Middle frontal gyrus (tissue), 1 donor: ENCODE measurements at regions not wholly inside any gene's neighbourhood (a gene's known extent, or its start where the extent isn't known, plus 50 kb on each side); places are given as distances from the start of the nearest gene placed in this dataset.
"Not testable (repeated sequence)": the region's sequence is repeated elsewhere in the genome, so short reads cannot be mapped to it uniquely, and the experiment has no call there.

ENCODE experiments used
- DNase-seq: peaks from one replicate; pipeline ENCODE4 v3.0.0-alpha.2; 2015; ENCODE audit warnings: low spot score; ENCODE audit errors: extremely low spot score

DNA sequence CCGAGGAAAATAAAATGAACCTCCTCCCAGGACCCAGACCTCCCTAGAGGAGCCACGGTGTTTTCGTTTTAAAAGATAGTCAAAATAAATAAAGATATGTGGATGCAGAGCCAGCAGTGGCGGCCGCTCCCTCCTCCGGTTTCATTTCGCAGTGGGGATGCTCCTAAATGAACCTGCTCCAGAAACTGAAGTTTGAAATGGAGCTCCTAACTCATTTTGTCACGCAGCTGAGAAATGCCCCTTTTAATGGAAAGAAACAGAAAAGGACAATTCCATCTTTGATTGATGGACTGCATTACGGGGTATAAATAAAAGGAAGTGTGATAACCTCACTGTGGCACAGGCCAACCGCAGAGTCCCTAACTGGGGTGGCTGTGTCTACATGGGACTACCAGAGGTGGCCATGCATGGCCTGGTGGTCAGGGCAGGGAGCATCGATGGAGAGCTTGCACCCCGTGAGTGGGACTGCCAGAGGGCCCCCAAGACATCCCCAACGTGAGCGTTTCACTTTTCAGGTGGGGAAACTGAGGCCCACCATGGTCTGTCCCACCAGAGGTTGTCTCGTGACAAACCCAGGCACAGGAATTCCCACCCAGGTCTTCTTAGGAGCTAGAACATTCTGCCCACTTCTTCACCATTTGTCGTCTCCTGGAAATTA, 426.6 kb downstream of the BRD1 start:
- no peak for DNase-seq

DNA sequence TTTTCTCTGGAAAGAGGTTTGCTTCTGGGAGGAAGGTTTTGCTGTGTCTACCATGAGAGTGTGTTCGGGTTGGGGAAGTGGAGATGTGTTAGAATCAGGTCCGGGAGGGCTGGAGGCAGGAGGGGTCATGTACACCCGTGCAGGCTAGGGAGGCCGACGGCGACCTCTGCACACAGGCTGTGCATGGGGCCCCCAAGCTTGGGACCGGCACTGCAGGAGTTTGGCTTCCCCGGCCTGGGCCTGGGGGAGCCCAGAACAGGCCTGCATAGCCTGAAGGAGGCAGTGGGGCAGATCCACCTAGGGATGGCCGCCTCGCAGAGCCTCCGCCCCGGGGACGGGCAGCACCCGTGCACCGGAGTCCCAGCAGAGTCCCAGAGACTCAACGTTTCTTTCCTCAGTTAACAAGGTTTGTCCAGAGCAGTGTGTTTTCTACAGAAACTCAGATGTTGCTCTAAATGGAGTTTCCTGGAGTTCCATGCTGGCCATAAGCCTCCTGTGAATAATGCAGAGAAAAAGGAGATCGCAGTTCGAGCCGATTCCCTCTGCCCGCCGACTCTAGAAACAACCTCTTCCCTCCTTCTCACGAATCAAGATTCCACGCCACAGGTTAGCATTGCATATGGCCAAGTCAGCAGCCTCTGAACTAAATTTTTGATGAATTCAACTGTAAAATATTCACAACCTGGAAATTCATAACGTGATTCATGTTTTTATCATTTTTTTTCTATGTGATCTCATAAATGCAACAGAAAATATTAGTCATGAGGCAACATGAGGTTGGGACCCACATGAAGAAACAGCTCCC, 427.3 kb downstream of the BRD1 start:
- DNase-seq = no peak

DNA sequence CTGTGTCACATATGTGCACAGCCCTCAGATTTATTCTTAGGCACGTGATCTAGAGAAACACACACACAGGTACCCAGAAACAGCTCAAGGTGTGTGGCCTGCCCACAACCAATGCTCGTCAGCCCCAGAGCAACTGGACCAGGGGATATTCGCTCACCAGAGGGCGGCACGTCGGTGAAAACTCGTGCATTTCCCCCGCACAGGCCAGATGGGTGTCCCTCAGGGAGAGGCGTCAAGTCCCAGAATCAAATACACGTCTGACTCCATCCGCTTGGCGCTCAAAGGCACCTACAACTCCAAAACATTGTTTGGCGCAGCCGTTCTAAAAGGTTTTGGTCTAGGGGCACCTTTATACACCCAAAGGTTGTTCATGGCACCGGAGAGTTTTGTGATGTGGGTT, 429.0 kb downstream of the BRD1 start:
- no peak for DNase-seq

DNA sequence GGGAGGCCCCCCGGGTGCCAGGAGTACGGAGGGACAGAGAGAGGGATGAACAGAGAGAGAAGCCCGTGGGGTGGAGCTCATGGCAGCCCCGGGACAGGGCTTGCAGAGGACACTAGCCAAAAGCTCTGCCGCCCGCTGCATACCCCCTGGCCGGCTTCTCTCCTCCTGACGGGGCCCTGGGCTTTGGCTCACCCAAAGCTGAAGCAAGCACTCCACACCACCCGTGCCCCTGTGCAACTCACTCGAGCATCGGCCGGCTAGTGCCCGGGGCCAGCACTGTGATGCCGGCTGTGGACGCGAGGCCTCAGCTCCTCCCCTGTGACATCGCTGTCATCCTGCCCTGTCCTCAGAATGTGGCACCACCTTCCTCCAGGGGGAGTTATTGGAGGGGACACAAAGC, 429.6 kb downstream of the BRD1 start:
- no peak for DNase-seq

DNA sequence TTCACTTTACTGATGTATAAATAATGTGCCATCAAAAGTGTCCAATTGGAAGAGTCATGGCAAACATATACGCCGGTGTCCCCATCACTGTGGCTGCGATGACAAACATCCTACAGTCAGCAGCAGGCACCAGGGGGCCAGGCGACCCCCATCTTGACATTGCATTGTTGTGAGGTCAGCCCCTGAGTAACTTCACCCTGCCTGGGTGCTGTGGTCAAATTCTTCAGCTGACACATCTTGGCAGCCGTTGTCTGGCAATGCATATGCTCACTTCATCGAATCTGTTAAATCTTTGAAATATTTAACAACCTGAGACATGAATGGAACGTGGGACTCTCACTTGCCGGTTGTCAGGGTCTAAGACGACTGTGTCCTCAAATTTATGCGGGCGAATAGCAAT, 430.9 kb downstream of the BRD1 start:
- DNase-seq = no peak

DNA sequence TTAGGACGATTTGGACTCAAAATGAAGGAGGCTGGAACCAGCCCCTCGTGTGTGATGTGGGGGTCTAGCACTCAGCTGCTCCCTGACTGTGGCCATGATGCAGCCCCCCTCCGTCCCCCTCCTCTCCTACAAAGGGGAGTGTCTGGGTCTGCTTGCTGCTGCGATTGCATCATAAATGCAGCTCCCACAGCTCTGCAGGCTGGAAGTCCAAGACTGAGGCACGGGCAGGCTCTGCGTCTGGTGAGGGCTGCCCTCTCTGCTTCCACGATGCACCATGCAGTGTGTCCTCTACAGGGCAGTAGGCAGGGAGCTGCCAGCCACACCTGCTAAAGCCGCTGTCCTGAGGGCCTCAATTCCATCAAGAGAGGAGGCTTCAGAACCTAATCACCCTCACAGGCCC, 432.1 kb downstream of the BRD1 start:
- DNase-seq = no peak

DNA sequence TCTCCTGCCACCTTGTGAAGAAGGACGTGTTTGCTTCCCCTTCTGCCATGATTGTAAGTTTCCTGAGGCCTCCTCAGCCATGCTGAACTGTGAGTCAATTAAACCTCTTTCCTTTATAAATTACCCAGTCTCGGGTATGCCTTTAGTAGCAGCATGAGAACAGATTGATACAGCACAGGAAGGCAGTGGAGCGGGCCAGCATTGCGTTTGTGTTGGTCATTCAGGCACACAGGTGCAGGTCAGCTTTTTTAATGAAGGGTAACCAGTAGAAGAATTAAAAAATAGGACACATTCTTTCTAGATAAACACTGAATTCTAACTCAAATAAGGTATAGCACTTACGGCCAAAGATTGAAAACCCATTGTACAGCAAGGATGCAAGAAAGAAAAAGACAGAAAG, 432.6 kb downstream of the BRD1 start:
- DNase-seq = not testable (repeated sequence)

DNA sequence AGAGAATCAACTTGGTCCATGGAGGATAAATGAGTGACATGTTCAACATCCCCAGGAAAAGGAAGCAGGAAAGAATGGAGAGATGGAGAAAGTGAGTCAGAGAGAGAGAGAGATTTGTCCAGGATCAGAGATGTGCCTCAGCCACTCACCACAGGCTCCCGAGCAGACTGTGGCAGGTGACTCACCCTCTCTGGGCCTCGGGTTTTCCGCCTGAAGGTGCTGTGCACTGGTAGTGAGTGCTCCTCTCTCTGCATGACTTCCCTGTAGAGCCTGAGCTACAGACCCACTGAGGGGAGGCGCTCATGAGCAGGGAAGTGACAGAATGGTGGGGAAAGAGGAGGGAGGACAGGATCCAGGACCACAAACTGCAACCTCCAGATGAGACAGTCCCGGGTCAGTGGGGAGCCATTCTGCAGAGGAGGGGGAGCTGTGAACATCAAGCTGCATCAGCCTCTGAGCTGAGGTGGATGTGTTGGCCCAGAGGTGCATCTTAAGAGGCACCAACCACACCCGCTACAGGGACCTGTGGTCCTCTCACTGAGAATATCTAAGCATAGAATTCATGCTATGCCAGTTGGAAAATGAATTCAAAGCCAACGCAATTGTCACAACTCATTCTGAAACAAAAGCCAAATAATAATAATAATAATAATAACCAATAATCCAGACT, 433.4 kb downstream of the BRD1 start:
- no peak for DNase-seq

DNA sequence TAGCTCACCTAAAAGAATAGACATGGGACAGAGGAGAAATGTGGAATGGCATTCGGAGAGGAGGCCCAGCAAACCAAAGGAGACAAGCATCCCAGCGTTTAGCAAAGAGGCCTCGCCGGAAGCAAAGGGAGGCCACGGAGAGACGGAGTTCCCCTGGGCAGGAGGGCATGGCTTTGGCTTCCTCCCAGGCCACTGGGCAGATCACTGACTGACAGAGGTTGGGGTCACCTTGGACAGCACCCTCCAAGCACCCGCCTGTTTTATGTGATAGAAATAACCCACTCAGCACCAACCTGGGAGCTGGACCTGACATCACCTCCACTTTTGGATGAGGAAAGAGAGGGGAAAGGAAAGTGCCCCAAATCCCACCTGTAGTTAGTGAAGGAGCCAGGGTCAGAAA, 434.1 kb downstream of the BRD1 start:
- no peak for DNase-seq

DNA sequence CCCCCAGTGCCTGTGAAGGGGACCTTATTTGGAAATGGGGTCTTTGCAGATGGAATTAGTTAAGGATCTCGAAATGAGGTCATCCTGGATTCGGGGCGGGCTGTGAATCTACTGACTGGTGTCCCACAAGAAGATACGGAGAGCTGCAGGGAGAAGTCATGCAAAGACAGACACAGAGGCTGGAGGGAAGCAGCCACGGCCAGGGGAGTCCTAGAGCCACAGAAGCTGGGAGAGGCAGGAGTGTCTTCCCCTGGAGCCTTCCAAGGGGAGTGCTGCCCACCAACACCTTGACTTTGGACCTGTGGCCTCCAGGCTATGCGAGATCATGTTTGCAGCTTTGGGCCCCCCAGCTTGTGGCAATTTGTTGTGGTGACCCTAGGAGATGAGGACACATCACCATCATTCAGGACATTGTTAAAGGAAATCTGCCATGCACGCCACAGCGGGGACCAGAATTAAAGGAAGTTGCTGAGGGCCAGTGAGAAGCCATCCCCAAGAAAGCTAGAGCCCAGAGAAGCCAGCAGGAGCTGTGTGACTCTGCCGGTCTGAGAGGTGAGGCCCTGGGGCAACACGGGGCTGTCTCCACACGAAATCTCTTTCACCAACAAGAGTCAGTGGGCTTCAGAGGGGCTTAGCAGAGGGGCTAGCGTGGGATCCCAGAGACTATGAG, 434.7 kb downstream of the BRD1 start:
- no peak for DNase-seq

DNA sequence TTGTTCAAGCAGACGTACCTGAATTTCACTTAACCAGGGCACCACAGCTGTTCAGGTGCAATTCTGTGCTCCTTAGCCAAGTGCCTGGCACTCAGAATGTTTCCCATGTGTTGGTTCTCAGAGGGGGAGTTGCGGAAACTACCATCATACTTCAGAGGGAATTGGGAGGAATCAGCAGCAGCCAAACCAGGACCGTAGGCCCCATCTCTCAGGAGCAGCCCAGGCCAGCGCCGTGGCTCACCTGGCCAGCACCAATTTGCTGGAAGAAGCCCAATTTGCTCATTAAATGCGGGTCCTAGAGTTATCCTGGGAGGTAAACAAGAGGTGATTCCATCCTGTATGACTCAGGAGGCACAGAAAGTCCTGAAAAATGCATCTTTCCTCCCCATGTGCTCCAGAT, 435.4 kb downstream of the BRD1 start:
- DNase-seq = no peak

DNA sequence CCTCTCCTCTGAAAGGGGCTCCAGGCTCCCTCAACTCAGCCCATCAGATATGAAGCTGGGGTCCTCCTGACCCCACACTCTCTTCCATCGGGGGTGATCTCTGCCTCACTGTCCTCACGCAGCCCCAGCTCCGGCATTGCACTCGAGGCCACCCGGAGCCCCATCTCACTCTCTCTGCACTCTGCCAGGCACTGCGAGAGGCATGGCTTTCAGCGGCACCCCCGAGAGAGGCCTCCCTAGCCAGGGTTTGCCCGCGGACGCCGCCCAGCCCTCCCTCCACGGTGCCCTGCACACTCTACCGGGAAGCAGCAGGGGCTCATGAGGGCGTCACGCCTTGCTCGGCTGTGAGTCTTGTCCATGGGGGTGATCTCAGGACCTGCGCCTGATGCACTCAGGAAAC, 436.2 kb downstream of the BRD1 start:
- DNase-seq = no peak

DNA sequence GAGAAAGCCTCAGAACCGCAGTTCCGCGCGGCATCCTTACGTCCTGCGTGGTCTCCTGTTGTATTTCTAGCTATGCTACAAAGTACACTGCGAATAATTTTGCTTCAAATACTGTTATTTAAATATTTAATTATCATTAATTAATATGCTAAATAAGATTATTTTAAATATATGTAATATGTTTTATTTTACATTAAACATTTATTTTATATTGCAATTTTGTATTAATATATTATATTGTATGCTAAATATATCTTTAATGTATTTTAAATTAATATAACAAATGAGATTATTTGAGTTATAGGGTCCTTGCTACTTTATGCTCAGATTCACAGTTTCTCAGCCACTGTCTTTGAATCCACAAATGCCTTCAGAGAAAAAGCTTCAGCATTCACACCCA, 436.7 kb downstream of the BRD1 start:
- DNase-seq = no peak

DNA sequence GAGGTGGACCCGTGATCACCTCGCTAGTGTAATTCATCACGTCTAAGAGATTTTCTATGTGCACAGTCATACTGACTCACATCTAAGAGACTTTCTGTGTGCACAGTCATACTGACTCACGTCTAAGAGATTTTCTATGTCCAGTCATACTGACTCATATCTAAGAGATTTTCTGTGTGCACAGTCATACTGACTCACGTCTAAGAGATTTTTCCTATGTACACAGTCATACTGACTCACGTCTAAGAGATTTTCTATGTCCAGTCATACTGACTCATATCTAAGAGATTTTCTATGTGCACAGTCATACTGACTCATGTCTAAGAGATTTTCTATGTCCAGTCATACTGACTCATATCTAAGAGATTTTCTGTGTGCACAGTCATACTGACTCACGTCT, 443.8 kb downstream of the BRD1 start:
- not testable (repeated sequence) for DNase-seq

DNA sequence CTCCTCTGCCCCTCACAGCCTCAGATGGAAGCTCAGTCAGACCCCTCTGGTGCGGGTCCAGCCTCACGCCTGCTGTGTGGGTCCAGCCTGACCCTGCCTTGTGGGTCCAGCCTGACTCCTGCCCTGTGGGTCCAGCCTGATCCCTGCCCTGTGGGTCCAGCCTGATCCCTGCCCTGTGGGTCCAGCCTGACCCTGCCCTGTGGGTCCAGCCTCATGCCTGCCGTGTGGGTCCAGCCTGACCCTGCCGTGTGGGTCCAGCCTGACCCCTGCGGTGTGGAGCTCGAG, 445.3 kb downstream of the BRD1 start:
- DNase-seq = no peak

DNA sequence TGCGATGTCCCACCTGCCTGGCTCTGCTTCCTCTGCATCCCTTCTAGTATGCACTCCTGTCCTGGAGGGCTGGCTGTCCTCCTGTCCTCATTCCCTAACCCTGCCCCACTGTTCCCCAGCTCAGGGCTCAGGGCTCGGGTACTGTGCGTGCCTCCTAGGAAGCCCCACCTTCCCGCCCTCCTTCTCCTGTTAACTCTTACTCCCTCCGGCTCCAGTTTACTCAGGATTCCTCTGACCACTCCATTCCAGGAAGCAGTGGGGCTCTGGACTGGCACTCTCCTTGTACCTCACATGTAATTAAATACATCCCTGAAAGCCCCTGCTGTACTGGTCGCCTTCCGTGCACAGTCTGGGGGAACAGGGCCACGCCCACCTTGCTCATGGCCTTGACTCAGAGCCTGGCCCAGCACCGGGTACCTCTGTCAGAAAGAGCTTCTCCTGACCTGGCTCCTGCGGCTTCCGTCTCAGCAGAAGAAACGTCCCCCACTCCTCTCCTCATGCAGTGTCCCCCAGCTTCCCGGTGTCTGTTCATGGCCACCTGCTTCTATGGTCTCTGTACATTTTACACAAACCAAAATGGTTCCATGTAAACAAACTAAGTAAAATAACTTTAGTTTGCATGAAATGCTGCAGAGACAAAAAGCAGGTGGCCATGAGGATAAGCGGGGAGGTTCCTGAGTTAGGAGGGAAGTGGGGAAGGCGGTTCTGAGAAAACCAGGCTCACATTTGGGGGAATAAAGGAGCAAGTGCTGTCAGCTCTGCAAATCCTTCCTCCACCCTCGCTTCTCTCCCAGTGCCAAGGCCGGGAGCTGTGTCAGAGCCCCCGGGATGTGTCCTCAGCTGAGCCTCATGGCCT, 445.9 kb downstream of the BRD1 start:
- DNase-seq = no peak

DNA sequence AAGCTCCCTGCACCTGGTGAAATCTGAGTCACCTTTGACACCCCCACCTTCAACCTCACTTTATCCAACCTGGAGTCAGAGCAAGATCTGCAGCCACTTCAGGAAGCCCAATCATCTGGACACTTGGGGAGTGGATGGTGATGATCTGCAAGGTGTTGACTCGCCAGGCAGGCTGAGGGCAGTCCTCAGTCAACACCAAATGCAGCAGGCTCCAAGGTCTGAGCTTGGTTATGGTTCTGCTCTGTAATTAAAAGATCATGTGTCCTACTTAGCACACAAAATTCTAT, 446.9 kb downstream of the BRD1 start:
- no peak for DNase-seq

DNA sequence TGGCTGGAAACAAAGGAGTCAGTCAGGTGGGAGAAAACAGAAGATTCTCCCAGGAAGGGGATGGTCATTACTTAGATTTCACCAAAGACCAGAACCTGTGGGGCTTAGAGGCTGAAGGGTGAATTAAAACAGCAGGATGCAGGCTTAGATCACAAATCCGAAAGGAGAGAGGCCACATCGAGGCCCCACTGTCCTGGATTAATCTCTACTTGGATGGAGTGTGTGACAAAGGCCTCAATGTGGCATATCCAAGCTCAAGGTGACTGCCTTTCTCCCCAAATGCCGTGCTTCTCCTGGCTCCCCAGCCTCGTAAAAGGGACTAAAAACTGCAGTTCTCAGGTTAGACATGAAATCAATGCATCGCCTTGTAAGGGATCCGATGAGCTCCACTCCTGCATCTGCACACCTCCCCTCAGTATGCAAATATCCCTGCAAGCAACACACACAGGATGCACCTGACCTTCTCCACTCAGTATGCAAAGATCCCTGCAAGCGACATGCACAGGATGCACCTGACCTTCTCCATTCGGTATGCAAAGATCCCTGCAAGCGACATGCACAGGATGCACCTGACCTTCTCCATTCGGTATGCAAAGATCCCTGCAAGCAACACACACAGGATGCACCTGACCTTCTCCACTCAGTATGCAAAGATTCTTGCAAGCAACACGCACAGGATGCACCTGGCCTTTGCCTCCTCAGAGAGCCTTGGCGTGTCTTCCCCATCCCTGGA, 447.4 kb downstream of the BRD1 start:
- no peak for DNase-seq

DNA sequence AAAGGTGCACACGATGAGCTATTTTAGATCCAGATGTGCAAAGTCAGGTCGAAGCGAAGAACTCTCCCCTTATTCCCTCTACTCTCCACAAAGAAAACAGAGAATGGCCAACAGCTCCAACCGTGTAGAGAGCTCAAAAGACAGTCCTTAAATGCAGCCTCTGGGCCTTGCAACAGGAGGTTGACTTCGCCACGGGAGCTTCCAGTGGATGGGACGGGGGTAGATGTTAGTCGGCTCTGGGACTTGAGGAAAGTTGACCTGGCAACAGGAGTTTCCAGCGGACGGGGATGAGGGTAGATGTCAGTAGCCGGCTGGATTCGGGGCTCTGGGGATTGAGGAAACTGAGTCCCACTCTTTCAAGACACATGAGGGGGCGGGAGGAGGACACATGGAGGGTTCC, 450.4 kb downstream of the BRD1 start:
- DNase-seq = no peak

DNA sequence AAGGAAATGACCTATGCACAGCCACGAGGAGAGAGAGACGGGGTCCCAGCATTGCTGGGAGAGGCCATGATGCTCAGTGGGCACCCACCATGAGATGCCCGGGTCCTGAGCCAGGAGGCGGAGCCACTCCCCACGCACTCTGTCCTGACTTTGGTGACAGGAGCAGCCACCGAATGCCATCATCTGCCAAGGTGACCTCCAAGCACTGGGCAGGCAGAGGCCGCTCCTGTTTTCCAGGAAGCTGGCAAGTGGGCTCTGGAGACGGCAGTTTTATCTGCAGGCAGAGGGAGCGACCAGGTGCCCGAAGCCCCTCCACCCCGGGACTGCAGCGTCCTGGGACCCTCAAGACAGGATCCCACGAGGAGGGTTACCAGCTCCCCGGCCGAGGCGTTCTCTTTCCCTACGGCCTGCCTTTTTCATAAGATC, 453.9 kb downstream of the BRD1 start:
- no peak for DNase-seq

DNA sequence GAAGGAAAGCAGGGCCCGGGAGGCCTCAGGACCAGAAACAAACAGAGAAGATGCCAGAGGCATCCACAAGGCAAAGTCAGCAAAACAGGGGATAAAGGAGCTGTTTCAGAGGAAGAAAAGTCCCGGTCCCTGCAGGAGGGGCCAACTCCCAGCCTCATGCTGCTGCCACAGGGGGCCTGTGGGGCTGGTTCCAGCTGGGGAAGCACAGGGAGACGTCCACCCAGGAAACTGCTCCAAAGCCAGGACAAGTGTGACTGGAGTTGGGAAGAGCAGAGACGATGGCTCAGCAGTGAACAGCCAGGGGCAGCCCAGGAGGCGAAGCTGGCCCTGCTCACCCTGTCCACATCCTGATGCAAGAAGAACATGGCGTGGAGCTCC, 454.4 kb downstream of the BRD1 start:
- DNase-seq = no peak
